ENCODE measurements at regions not wholly inside any gene's neighbourhood (a gene's known extent, or its start where the extent isn't known, plus 50 kb on each side); places are given as distances from the start of the nearest gene placed in this dataset.
"Not testable (repeated sequence)": the region's sequence is repeated elsewhere in the genome, so short reads cannot be mapped to it uniquely, and the experiment has no call there.

- Histone ChIP-seq H3K4me1 (no peaks in the 10 kb centered on the region), H3K27ac (no peak overlapping the region), H3K27me3 (no peaks in the 10 kb centered on the region), H3K4me3 (no peak overlapping the region), H3K9me3 (no peaks in the 10 kb centered on the region), H3K36me3 (no peaks in the 10 kb centered on the region)
- no peak for DNase-seq (ENCODE audit: low spot score in 2 of 2)
- TF ChIP-seq, protein P1, sequence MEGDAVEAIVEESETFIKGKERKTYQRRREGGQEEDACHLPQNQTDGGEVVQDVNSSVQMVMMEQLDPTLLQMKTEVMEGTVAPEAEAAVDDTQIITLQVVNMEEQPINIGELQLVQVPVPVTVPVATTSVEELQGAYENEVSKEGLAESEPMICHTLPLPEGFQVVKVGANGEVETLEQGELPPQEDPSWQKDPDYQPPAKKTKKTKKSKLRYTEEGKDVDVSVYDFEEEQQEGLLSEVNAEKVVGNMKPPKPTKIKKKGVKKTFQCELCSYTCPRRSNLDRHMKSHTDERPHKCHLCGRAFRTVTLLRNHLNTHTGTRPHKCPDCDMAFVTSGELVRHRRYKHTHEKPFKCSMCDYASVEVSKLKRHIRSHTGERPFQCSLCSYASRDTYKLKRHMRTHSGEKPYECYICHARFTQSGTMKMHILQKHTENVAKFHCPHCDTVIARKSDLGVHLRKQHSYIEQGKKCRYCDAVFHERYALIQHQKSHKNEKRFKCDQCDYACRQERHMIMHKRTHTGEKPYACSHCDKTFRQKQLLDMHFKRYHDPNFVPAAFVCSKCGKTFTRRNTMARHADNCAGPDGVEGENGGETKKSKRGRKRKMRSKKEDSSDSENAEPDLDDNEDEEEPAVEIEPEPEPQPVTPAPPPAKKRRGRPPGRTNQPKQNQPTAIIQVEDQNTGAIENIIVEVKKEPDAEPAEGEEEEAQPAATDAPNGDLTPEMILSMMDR (IDR thresholded peaks at IDR 0.05): no peak
- intact Hi-C loops (cut with DNase I): no loop called here
These were observed 198.8 kb downstream of the PRELID2 start for GRCh38 chr5:145636371-145636770.

- no peak overlapping the region for H3K4me3 ChIP-seq
- no peak for DNase-seq (ENCODE audit: low spot score in 2 of 2)
- H3K27me3 ChIP-seq: no peaks in the 10 kb centered on the region
- TF ChIP-seq, protein P1 (IDR thresholded peaks at IDR 0.05): no peak
- no peaks in the 10 kb centered on the region for H3K9me3 ChIP-seq
- no peaks in the 10 kb centered on the region for H3K36me3 ChIP-seq
- H3K27ac ChIP-seq: no peak overlapping the region
- H3K4me1 ChIP-seq: no peaks in the 10 kb centered on the region
- intact Hi-C loops (cut with DNase I): no loop called here
These were observed 201.7 kb downstream of the PRELID2 start for GRCh38 chr5:145633474-145633873.

DNA sequence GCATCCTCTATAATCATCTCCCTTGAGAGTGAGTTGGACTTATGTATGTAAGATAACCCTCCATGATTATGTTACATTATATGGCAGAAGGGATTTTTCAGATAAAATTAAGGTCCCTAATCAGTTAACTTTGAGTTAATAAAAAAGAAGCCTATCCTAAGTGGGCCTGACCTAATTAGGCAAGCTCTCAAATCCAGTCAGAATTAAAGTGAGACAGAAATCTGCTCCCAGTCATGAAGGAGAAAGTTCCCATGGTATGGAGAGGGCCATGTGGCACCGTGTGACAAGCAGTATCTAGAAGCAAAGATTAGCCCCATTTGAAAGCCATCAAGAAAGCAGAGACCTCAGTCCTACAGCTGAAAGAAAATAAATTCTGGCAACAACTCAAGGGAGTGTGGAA lies 202.4 kb downstream of the PRELID2 start:
- Histone ChIP-seq H3K27ac (no peak overlapping the region), H3K27me3 (no peaks in the 10 kb centered on the region), H3K4me3 (no peak overlapping the region), H3K36me3 (no peaks in the 10 kb centered on the region), H3K9me3 (no peaks in the 10 kb centered on the region), H3K4me1 (no peaks in the 10 kb centered on the region)
- TF ChIP-seq, protein P1 (IDR thresholded peaks at IDR 0.05): no peak
- DNase-seq (ENCODE audit: low spot score in 2 of 2): no peak
- intact Hi-C loops (cut with DNase I): no loop called here

- Histone ChIP-seq H3K36me3 (no peaks in the 10 kb centered on the region), H3K9me3 (peaks cover 0 to 3% of the 10 kb centered on the region in 2 donors), H3K4me3 (no peak overlapping the region), H3K27ac (no peak overlapping the region), H3K4me1 (no peaks in the 10 kb centered on the region), H3K27me3 (no peaks in the 10 kb centered on the region)
- DNase-seq (ENCODE audit: low spot score in 2 of 2): no peak
- intact Hi-C loops (cut with DNase I): no loop called here
- TF ChIP-seq, protein P1 (IDR thresholded peaks at IDR 0.05): no peak
These were observed 206.1 kb downstream of the PRELID2 start for GRCh38 chr5:145629047-145629446.

DNA sequence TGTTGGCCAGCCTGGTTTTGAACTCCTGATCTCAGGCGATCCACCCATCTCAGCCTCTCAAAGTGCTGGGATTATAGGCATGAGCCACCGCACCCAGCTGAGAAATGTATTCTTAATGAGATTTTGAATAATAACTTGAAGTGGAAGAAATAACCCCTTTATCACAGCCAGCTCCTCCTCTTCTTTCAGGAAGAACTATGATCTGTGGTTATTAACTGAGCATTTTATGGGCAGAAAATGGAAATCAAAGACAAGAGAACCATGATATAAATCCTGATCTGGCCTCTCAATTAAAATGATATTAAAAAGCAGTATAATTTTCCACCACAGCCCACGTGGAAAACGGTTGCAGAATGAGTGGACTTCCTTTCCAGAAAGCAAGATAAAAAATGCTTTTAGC lies 206.6 kb downstream of the PRELID2 start:
- no peak for DNase-seq (ENCODE audit: low spot score in 2 of 2)
- Histone ChIP-seq H3K4me3 (no peak overlapping the region), H3K9me3 (peaks cover 0 to 9% of the 10 kb centered on the region in 2 donors), H3K36me3 (no peaks in the 10 kb centered on the region), H3K27ac (no peak overlapping the region), H3K27me3 (no peaks in the 10 kb centered on the region), H3K4me1 (no peaks in the 10 kb centered on the region)
- intact Hi-C loops (cut with DNase I): no loop called here
- TF ChIP-seq, protein P1 (IDR thresholded peaks at IDR 0.05): no peak

- Histone ChIP-seq H3K36me3 (no peaks in the 10 kb centered on the region), H3K9me3 (peaks cover 0 to 15% of the 10 kb centered on the region in 2 donors), H3K27me3 (no peaks in the 10 kb centered on the region), H3K4me1 (no peaks in the 10 kb centered on the region), H3K27ac (no peak overlapping the region), H3K4me3 (no peak overlapping the region)
- DNase-seq (ENCODE audit: low spot score in 2 of 2): no peak
- TF ChIP-seq, protein P1 (IDR thresholded peaks at IDR 0.05): no peak
- intact Hi-C loops (cut with DNase I): no loop called here
These were observed 215.3 kb downstream of the PRELID2 start for GRCh38 chr5:145619806-145620310.

GRCh38 chr5:145616739-145617138 lies 218.4 kb downstream of the PRELID2 start:
- H3K36me3 ChIP-seq: not testable (repeated sequence)

More at GRCh38 chr5:145616739-145617138, 218.4 kb downstream of the PRELID2 start:
- intact Hi-C loops (cut with DNase I); H3K4me1 ChIP-seq; H3K4me3 ChIP-seq; DNase-seq (ENCODE audit: low spot score in 2 of 2); H3K27ac ChIP-seq; H3K9me3 ChIP-seq; H3K27me3 ChIP-seq: not testable (repeated sequence)

Data from ascending aorta (tissue), 2 donors.